ENCODE measurements at regions not wholly inside any gene's neighbourhood (a gene's known extent, or its start where the extent isn't known, plus 50 kb on each side); places are given as distances from the start of the nearest gene placed in this dataset.

- TF ChIP-seq REST (IDR thresholded peaks at IDR 0.05; ENCODE audit: low read depth) = no peak
Observed at GRCh38 chr6:56860475-56860874, 94.4 kb upstream of the BEND6 start (continued).

DNA sequence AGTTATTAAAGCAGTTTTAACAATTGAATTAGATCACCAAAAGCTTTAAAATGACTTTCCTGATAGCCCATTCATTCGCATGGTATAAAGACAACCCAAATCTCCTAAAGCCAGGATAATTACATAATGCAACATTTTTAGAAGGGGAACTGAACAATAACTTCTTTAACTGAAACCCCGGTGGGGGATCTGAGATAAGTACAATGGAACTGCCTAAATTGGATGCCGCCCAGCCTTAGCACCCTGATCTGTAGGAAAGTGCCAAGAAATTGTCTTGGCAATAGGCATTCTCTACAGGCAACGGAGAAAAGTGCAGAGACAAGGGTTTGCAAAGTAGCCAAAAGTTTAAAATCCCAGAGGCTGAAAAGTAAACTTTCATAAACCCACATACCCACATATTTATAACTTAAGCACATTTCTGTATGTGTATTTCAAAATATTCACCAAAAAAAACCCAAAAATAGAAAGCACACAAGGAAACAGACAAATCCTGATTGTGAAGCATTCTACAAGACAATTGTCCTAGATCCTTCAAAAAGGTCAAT is 98.8 kb upstream of the BEND6 start:
- intact Hi-C loops (cut with micrococcal nuclease) = no loop called here

More for the DNA sequence above, 98.8 kb upstream of the BEND6 start:
- Histone ChIP-seq H3K4me3 (replicated peaks in 1 of 2; ENCODE audit: low read depth in 1 of 2, low read length in 2 of 2) (no peak overlapping the region), H3K4me2 (ENCODE audit: low read length) (no peak overlapping the region), H3K27me3 (ENCODE audit: insufficient read depth, low read length) (no peaks in the 10 kb centered on the region), H2AFZ (ENCODE audit: low read depth, low read length, poor library complexity, severe bottlenecking) (no peak overlapping the region), H3K27ac (ENCODE audit: low read depth, low read length) (no peak overlapping the region), H3K9me3 (ENCODE audit: control insufficient read depth in 1 of 2, insufficient read depth in 1 of 2, low read depth in 1 of 2, low read length in 2 of 2) (no peaks in the 10 kb centered on the region), H3K9me2 (ENCODE audit: insufficient read depth) (no peaks in the 10 kb centered on the region), H3K4me1 (ENCODE audit: control insufficient read depth in 1 of 2, insufficient read depth in 2 of 2, low read length in 2 of 2) (peaks cover 45 to 56% of the 10 kb centered on the region in 2 experiments), H3K9ac (ENCODE audit: low read length) (no peak overlapping the region), H3K36me3 (ENCODE audit: control insufficient read depth in 1 of 2, insufficient read depth in 2 of 2, low read length in 2 of 2) (peaks cover 0 to under 1% of the 10 kb centered on the region in 2 experiments; a peak in 1 of 4 replicates), H4K20me1 (ENCODE audit: insufficient read depth) (no peaks in the 10 kb centered on the region), H3K79me2 (ENCODE audit: insufficient read depth, low read length) (peaks cover 37% of the 10 kb centered on the region)
- no peak for ATAC-seq
- ChIA-PET RAD21 (ENCODE audit: low non-redundant PET in 1 of 2, low total read pairs in 2 of 2, uncharacterized antibody in 2 of 2, unreplicated experiment in 2 of 2) (no interaction called here), POLR2A (no interaction called here), CTCF (no interaction called here)
- no peak for DNase-seq (ENCODE audit: low read depth, low spot score)
- TF ChIP-seq SP1 (IDR thresholded peaks at IDR 0.05; ENCODE audit: low read depth) (no peak), EZH2phosphoT487 (IDR thresholded peaks at IDR 0.05; ENCODE audit: borderline replicate concordance) (no peak), EGR1 (IDR thresholded peaks at IDR 0.05; ENCODE audit: low read depth) (no peak), ZBTB33 (IDR thresholded peaks at IDR 0.05; ENCODE audit: extremely low read depth, insufficient replicate concordance, low read length) (no peak), SRF (IDR thresholded peaks at IDR 0.05; ENCODE audit: low read depth) (no peak), TCF7L2 (IDR thresholded peaks at IDR 0.05; ENCODE audit: borderline replicate concordance, extremely low read depth, insufficient read depth, insufficient read length) (no peak), EZH2 (IDR thresholded peaks at IDR 0.05) (no peak)
- no TSS peak for BruUV-seq (replicated peaks)
